Skeletal muscle tissue (tissue), 3 donors: ENCODE measurements at regions not wholly inside any gene's neighbourhood (a gene's known extent, or its start where the extent isn't known, plus 50 kb on each side); places are given as distances from the start of the nearest gene placed in this dataset.

Experiments used
- H3K27ac ChIP-seq: one replicate; pipeline ENCODE4 v1.7.0; 2013; ENCODE audit warnings: mild to moderate bottlenecking, low read depth, low read length, inconsistent platforms
- H3K27me3 ChIP-seq, 3 donors: one replicate each; pipeline ENCODE4 v1.7.0; 2013; ENCODE audit warnings: low read length in 3 of 3; ENCODE audit not compliant: control insufficient read depth in 3 of 3, insufficient read depth in 3 of 3
- H3K36me3 ChIP-seq, 3 donors: one replicate each; pipeline ENCODE4 v1.7.0; 2013; ENCODE audit warnings: low read length in 3 of 3; ENCODE audit not compliant: control insufficient read depth in 3 of 3, insufficient read depth in 3 of 3
- H3K4me1 ChIP-seq, 3 donors: one replicate each; pipeline ENCODE4 v1.7.0; 2013; ENCODE audit warnings: low read length in 3 of 3, mild to moderate bottlenecking in 3 of 3; ENCODE audit not compliant: control insufficient read depth in 3 of 3, insufficient read depth in 3 of 3
- H3K4me3 ChIP-seq, 3 donors: one replicate each; pipeline ENCODE4 v1.7.0; 2013; ENCODE audit warnings: low read length in 3 of 3
- H3K9ac ChIP-seq, 3 donors: one replicate each; pipeline ENCODE4 v1.7.0; 2013; ENCODE audit warnings: low read length in 3 of 3, mild to moderate bottlenecking in 3 of 3, moderate library complexity in 2 of 3, low read depth in 1 of 3
- H3K9me3 ChIP-seq, 3 donors: one replicate each; pipeline ENCODE4 v1.7.0; 2013; ENCODE audit warnings: low read length in 3 of 3; ENCODE audit not compliant: control insufficient read depth in 3 of 3
- donor health status: Osteomylitis.

DNA sequence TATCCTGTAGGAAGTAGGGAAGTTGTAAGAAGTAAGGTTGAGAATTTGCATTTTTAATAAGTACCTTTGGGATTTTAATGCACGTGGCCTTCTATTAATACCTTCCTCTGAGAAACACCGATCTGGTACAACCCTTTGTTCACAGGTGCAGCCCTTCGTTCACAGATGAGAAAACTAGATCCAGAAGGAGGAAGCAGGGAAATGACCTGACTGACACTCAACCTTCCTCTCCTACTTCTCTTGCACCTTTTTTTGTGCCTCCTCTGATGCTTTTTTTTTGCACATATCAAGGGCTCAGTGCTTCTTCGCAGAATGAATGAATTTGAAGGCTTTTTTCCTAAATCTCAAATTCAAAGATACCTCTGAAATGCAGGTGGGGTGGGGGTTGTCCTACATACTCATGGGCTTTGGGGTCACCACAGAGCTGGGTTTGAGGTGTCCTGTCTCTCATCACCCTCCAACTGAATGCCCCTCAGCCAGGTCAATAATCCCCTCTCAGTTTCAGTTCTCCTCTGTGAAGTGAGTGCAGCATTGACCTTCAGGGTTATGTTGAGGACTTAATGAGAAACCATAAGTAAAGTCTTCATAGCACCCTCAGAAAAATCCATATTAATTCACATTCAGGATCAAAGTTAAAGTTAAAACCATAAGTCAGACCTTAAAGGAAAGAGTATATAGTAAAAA is 161.5 kb upstream of the CTNNB1 start:
- H3K36me3 ChIP-seq, result no peaks in the 10 kb centered on the region
- no peak overlapping the region for H3K4me3 ChIP-seq
- no peaks in the 10 kb centered on the region for H3K27me3 ChIP-seq
- no peaks in the 10 kb centered on the region for H3K4me1 ChIP-seq
- H3K9me3 ChIP-seq, result no peaks in the 10 kb centered on the region
- H3K27ac ChIP-seq, result no peak overlapping the region
- no peak overlapping the region for H3K9ac ChIP-seq

DNA sequence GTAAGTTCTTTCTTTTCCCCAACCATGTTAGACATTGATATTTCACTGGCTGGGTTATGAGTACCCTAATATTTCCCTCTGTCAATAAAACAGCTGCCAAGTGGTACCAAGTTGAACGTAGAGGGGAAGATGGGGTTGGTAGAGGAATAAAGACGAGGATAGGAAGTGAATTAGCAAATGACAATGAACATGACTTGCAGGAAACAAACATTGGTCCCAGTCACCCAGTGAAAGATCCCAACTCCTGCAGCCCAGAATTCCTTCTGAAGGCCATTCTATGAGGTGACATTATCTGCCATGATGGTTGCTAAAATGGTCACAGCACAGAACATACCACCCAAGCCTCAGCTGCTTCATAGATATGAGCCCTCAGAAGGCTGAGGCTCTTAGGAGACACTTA is 159.0 kb upstream of the CTNNB1 start:
- H3K9ac ChIP-seq, result no peak overlapping the region
- H3K27me3 ChIP-seq, result no peaks in the 10 kb centered on the region
- H3K9me3 ChIP-seq, result no peaks in the 10 kb centered on the region
- H3K27ac ChIP-seq, result no peak overlapping the region
- no peaks in the 10 kb centered on the region for H3K36me3 ChIP-seq
- no peak overlapping the region for H3K4me3 ChIP-seq
- no peaks in the 10 kb centered on the region for H3K4me1 ChIP-seq

DNA sequence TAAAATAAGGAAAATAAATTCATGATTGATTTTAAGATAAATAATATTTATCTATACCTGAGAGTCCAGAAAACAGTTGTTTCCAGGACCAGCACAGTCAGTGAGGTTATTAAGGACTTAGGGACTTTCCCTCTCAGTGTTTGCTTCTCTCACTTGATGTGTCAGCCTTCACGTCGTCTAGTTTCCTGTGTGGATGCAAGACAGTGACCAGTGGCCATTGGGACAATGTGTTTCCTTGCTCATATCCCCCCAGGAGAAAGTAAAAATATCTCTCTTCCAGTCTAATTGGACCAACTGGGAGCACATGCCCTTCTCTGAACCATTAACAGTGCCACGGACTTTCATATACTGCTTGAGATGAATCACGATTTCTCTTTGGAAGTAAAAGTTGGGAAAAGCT is 157.8 kb upstream of the CTNNB1 start:
- no peak overlapping the region for H3K9ac ChIP-seq
- H3K27me3 ChIP-seq, result no peaks in the 10 kb centered on the region
- no peaks in the 10 kb centered on the region for H3K9me3 ChIP-seq
- no peaks in the 10 kb centered on the region for H3K4me1 ChIP-seq
- H3K4me3 ChIP-seq, result no peak overlapping the region
- H3K36me3 ChIP-seq, result no peaks in the 10 kb centered on the region
- H3K27ac ChIP-seq, result no peak overlapping the region

DNA sequence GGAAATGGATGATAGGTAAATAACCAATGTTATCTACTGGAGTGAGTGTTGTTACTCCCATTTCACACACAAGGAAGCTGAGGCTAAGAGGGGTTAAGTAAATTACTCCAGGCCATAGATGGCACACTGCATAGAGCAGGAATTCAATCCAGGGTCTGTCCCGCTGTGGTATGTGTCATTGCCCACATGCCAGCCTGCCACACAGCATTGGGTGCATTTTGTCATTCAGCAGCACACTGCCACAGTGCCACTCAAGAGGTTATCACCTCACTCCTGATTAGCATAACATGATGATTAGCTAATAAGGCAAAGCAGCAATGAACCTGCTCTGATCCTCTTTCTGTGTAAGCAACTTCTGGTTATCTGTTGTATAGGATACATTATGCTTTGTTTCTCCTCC is 157.4 kb upstream of the CTNNB1 start:
- H3K9me3 ChIP-seq, result peaks cover 0 to under 1% (median 0%) of the 10 kb centered on the region in 3 donors
- H3K27ac ChIP-seq, result no peak overlapping the region
- no peaks in the 10 kb centered on the region for H3K36me3 ChIP-seq
- H3K4me1 ChIP-seq, result no peaks in the 10 kb centered on the region
- no peak overlapping the region for H3K9ac ChIP-seq
- H3K4me3 ChIP-seq, result no peak overlapping the region
- no peaks in the 10 kb centered on the region for H3K27me3 ChIP-seq

DNA sequence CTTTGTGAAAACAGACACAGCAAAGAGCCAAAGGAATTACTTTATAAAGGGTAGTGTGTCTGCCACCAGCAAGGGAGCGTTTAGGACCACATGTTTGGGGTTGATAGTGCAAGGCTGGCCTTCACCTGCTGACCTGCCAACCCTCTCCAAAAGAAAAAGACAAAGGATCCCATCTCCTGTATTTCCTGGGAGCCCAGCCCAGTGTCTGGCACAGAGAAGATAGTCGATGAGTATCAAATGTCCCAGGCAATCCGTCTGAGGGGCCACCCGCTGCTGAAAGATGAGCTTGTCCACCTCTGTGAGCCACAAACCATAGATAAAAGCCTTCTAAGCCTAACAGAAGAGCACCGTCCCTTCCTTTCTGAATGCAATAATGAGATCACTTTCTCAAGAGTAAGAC is 154.8 kb upstream of the CTNNB1 start:
- Histone ChIP-seq H3K27ac (no peak overlapping the region), H3K4me3 (no peak overlapping the region), H3K27me3 (no peaks in the 10 kb centered on the region), H3K4me1 (no peaks in the 10 kb centered on the region), H3K9ac (no peak overlapping the region), H3K36me3 (no peaks in the 10 kb centered on the region), H3K9me3 (peaks cover 0 to 4% (median 0%) of the 10 kb centered on the region in 3 donors)

DNA sequence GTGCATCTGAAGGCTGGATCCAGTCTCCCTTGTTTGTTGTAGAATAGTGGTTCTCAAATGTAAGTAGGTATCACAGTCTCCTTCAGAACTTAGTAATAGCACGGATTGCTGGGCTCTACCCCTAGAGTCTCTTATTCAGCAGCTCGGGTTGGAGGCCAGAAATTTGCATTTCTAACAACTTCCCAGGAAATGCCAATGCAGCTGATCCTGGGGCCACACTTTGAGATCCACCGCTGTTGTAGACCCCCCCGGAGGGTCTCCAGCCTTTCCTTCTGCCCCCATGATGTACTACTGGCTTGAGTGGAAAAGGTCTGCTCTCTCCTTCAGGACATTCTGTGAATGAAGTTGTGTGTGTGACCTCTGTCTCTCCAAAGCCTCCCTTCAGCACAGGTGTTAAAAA is 153.8 kb upstream of the CTNNB1 start:
- peaks cover 0 to 4% (median 0%) of the 10 kb centered on the region in 3 donors for H3K9me3 ChIP-seq
- H3K4me1 ChIP-seq, result no peaks in the 10 kb centered on the region
- no peak overlapping the region for H3K4me3 ChIP-seq
- H3K36me3 ChIP-seq, result no peaks in the 10 kb centered on the region
- no peak overlapping the region for H3K27ac ChIP-seq
- H3K27me3 ChIP-seq, result no peaks in the 10 kb centered on the region
- no peak overlapping the region for H3K9ac ChIP-seq

DNA sequence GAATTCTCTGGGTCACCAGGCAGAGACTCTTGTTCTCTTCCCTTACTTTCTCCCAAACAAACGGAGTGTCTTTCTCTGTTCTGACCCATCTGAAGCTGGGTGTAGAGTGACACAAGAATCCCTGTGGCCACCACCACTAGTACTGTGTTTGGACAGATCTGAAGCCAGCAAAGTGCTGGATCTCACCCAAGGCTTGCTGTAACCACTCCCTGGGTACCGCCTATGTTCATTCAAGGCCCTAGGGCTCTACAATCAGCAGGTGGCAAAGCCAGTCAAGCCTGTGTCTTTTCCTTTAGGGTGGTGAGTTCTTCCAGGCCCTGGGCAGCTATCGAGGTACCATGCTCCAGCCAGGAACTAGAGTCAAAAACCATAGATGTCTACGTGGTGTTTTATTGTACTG is 149.2 kb upstream of the CTNNB1 start:
- Histone ChIP-seq H3K27me3 (no peaks in the 10 kb centered on the region), H3K9me3 (peaks cover 0 to 4% (median 2%) of the 10 kb centered on the region in 3 donors), H3K36me3 (no peaks in the 10 kb centered on the region), H3K4me3 (no peak overlapping the region), H3K9ac (no peak overlapping the region), H3K4me1 (no peaks in the 10 kb centered on the region), H3K27ac (no peak overlapping the region)

DNA sequence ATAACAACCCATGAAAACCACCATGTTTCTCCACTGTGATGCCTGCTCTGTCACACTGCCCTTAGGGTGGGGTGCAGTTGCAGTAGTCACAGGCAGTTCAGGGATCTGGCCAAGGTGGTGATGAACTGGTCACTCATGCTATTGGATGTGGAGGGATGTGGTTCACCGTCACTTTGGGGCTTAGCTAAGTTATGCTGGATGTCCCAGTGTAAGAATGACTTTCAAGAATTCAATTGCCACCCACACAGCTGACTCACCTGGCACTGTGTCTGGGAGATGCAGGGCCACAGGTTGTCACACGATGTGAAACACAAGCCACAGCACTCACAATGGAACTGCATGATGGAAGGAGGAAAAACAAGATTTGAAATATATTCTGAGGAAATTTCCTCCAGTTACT is 146.1 kb upstream of the CTNNB1 start:
- Histone ChIP-seq H3K36me3 (no peaks in the 10 kb centered on the region), H3K27ac (no peak overlapping the region), H3K4me3 (no peak overlapping the region), H3K4me1 (no peaks in the 10 kb centered on the region), H3K9ac (no peak overlapping the region), H3K9me3 (peaks cover 0 to 2% (median 0%) of the 10 kb centered on the region in 3 donors), H3K27me3 (no peaks in the 10 kb centered on the region)

DNA sequence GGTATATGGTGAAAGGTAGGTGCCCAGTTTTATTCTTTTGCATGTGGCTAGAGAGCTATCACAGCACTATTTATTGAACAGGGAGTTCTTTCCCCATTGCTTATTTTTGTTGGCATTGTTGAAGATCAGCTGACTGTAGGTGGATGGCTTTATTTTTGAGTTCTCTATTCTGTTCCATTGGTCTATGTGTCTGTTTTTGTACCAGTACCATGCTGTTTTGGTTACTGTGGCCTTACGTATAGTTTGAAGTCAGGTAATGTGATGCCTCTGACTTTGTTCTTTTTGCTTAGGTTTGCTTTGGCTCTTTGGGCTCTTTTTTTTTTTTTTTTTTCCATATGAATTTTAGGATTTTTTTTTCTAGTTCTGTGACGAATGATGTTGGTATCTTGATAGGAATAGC is 139.2 kb upstream of the CTNNB1 start:
- H3K36me3 ChIP-seq, result no peaks in the 10 kb centered on the region
- H3K9me3 ChIP-seq, result no peaks in the 10 kb centered on the region
- H3K9ac ChIP-seq, result no peak overlapping the region
- H3K4me1 ChIP-seq, result no peaks in the 10 kb centered on the region
- H3K27ac ChIP-seq, result no peak overlapping the region
- no peaks in the 10 kb centered on the region for H3K27me3 ChIP-seq
- H3K4me3 ChIP-seq, result no peak overlapping the region

DNA sequence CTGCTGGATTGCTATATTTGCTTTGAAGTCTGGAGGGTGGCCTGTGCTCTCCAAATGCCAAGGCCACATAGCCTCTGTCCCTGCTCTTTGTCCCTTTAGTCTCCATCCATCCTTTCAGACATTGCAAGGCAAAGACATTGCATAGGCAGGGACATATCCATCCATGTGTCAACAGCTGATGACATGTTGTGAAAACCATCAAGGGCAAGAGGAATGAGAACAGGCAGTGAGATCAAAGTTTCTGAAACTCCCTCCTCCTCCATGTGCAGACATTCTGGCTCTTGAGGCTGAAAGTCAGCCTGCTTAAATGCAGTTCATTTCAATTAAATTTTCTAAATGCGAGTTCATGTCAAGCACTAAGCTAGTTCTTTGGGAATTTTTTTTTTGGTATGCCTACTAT is 135.2 kb upstream of the CTNNB1 start:
- no peak overlapping the region for H3K27ac ChIP-seq
- H3K4me1 ChIP-seq, result no peaks in the 10 kb centered on the region
- no peaks in the 10 kb centered on the region for H3K27me3 ChIP-seq
- no peaks in the 10 kb centered on the region for H3K9me3 ChIP-seq
- H3K4me3 ChIP-seq, result no peak overlapping the region
- H3K36me3 ChIP-seq, result no peaks in the 10 kb centered on the region
- no peak overlapping the region for H3K9ac ChIP-seq
